GM23338 (cell line): ENCODE measurements at regions not wholly inside any gene's neighbourhood (a gene's known extent, or its start where the extent isn't known, plus 50 kb on each side); places are given as distances from the start of the nearest gene placed in this dataset.

Experiments used
- EZH2phosphoT487 ChIP-seq: fragments of 200-600 bp; sonication (generic); IDR thresholded peaks from one replicate; pipeline ENCODE4 v1.8.1; 2018; ENCODE audit warnings: antibody characterized with exemption; ENCODE audit not compliant: unreplicated experiment
- JUNB ChIP-seq: IDR thresholded peaks from one replicate; pipeline ENCODE4 v1.6.1; 2016; ENCODE audit warnings: antibody characterized with exemption; ENCODE audit not compliant: unreplicated experiment
- POLR2AphosphoS5 ChIP-seq: IDR thresholded peaks from 2 replicates; pipeline ENCODE4 v1.6.1; 2016; ENCODE audit warnings: antibody characterized with exemption, low read depth
- ZNF114 ChIP-seq: fragments of 250-450 bp; sonication (Bioruptor Pico); IDR thresholded peaks from 2 replicates; pipeline ENCODE4 v1.5.0; 2020; ENCODE audit warnings: mild to moderate bottlenecking, moderate library complexity
- ZNF331 ChIP-seq: fragments of 250-450 bp; sonication (Bioruptor Pico); IDR thresholded peaks from 2 replicates; pipeline ENCODE4 v1.5.0; 2020; ENCODE audit warnings: low read depth, mild to moderate bottlenecking, moderate library complexity
- TF ChIP-seq, protein P1 (sequence below): fragments of 250-450 bp; sonication (Bioruptor Pico); IDR thresholded peaks from 2 replicates; pipeline ENCODE4 v1.5.0; 2020; ENCODE audit warnings: mild to moderate bottlenecking, moderate library complexity
- TF ChIP-seq, protein P2 (sequence below): IDR thresholded peaks from 2 replicates; pipeline ENCODE4 v1.6.1; 2016; ENCODE audit warnings: antibody characterized with exemption
- TF ChIP-seq, protein P3 (sequence below), 2 experiments: fragments of 200-600 bp in 1 of 2; sonication (generic) in 1 of 2; conservative IDR thresholded peaks; 2 replicates each; pipeline versions ENCODE4 v1.5.1 to v1.6.1; 2016 to 2017; ENCODE audit warnings: antibody characterized with exemption in 2 of 2, low read depth in 2 of 2, mild to moderate bottlenecking in 2 of 2, moderate library complexity in 1 of 2
- TF ChIP-seq, protein P4 (sequence below): IDR thresholded peaks from one replicate; pipeline ENCODE4 v1.6.1; 2018; ENCODE audit warnings: antibody characterized with exemption; ENCODE audit not compliant: unreplicated experiment

DNA sequence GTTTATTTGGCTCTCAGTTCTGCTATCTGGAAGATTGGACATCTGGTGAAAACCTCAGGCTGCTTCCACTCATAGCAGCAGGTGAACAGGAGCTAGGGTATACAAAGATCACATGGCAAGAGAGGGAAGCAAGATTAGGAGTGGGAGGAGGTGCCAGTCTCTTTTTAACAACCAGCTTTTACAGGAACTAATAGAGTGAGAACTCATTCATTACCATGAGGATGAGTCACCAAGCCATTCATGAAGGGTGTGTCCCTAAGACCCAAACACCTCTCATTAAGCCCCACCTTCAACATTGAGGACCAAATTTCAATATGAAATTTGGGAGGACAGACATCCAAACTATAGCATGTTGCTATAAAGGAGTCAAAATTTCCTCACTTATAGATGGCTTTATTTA lies 85.4 kb upstream of the HCRTR2 start (continued):
- TF ChIP-seq, protein P1, sequence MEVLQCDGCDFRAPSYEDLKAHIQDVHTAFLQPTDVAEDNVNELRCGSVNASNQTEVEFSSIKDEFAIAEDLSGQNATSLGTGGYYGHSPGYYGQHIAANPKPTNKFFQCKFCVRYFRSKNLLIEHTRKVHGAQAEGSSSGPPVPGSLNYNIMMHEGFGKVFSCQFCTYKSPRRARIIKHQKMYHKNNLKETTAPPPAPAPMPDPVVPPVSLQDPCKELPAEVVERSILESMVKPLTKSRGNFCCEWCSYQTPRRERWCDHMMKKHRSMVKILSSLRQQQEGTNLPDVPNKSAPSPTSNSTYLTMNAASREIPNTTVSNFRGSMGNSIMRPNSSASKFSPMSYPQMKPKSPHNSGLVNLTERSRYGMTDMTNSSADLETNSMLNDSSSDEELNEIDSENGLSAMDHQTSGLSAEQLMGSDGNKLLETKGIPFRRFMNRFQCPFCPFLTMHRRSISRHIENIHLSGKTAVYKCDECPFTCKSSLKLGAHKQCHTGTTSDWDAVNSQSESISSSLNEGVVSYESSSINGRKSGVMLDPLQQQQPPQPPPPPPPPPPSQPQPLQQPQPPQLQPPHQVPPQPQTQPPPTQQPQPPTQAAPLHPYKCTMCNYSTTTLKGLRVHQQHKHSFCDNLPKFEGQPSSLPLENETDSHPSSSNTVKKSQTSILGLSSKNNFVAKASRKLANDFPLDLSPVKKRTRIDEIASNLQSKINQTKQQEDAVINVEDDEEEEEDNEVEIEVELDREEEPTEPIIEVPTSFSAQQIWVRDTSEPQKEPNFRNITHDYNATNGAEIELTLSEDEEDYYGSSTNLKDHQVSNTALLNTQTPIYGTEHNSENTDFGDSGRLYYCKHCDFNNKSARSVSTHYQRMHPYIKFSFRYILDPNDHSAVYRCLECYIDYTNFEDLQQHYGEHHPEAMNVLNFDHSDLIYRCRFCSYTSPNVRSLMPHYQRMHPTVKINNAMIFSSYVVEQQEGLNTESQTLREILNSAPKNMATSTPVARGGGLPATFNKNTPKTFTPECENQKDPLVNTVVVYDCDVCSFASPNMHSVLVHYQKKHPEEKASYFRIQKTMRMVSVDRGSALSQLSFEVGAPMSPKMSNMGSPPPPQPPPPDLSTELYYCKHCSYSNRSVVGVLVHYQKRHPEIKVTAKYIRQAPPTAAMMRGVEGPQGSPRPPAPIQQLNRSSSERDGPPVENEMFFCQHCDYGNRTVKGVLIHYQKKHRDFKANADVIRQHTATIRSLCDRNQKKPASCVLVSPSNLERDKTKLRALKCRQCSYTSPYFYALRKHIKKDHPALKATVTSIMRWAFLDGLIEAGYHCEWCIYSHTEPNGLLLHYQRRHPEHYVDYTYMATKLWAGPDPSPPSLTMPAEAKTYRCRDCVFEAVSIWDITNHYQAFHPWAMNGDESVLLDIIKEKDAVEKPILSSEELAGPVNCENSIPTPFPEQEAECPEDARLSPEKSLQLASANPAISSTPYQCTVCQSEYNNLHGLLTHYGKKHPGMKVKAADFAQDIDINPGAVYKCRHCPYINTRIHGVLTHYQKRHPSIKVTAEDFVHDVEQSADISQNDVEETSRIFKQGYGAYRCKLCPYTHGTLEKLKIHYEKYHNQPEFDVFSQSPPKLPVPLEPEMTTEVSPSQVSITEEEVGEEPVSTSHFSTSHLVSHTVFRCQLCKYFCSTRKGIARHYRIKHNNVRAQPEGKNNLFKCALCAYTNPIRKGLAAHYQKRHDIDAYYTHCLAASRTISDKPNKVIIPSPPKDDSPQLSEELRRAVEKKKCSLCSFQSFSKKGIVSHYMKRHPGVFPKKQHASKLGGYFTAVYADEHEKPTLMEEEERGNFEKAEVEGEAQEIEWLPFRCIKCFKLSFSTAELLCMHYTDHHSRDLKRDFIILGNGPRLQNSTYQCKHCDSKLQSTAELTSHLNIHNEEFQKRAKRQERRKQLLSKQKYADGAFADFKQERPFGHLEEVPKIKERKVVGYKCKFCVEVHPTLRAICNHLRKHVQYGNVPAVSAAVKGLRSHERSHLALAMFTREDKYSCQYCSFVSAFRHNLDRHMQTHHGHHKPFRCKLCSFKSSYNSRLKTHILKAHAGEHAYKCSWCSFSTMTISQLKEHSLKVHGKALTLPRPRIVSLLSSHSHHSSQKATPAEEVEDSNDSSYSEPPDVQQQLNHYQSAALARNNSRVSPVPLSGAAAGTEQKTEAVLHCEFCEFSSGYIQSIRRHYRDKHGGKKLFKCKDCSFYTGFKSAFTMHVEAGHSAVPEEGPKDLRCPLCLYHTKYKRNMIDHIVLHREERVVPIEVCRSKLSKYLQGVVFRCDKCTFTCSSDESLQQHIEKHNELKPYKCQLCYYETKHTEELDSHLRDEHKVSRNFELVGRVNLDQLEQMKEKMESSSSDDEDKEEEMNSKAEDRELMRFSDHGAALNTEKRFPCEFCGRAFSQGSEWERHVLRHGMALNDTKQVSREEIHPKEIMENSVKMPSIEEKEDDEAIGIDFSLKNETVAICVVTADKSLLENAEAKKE (CRISPR knock-in tag): no peak
- TF ChIP-seq, protein P2, sequence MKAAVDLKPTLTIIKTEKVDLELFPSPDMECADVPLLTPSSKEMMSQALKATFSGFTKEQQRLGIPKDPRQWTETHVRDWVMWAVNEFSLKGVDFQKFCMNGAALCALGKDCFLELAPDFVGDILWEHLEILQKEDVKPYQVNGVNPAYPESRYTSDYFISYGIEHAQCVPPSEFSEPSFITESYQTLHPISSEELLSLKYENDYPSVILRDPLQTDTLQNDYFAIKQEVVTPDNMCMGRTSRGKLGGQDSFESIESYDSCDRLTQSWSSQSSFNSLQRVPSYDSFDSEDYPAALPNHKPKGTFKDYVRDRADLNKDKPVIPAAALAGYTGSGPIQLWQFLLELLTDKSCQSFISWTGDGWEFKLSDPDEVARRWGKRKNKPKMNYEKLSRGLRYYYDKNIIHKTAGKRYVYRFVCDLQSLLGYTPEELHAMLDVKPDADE: no peak
- TF ChIP-seq ZNF331 (CRISPR knock-in tag) (no peak), EZH2phosphoT487 (no peak), JUNB (no peak), POLR2AphosphoS5 (no peak), ZNF114 (CRISPR knock-in tag) (no peak)
- TF ChIP-seq, protein P3, sequence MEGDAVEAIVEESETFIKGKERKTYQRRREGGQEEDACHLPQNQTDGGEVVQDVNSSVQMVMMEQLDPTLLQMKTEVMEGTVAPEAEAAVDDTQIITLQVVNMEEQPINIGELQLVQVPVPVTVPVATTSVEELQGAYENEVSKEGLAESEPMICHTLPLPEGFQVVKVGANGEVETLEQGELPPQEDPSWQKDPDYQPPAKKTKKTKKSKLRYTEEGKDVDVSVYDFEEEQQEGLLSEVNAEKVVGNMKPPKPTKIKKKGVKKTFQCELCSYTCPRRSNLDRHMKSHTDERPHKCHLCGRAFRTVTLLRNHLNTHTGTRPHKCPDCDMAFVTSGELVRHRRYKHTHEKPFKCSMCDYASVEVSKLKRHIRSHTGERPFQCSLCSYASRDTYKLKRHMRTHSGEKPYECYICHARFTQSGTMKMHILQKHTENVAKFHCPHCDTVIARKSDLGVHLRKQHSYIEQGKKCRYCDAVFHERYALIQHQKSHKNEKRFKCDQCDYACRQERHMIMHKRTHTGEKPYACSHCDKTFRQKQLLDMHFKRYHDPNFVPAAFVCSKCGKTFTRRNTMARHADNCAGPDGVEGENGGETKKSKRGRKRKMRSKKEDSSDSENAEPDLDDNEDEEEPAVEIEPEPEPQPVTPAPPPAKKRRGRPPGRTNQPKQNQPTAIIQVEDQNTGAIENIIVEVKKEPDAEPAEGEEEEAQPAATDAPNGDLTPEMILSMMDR (conservative IDR thresholded peaks at IDR 0.05; ENCODE audit: low read depth in 2 of 2): no peak
- TF ChIP-seq, protein P4, sequence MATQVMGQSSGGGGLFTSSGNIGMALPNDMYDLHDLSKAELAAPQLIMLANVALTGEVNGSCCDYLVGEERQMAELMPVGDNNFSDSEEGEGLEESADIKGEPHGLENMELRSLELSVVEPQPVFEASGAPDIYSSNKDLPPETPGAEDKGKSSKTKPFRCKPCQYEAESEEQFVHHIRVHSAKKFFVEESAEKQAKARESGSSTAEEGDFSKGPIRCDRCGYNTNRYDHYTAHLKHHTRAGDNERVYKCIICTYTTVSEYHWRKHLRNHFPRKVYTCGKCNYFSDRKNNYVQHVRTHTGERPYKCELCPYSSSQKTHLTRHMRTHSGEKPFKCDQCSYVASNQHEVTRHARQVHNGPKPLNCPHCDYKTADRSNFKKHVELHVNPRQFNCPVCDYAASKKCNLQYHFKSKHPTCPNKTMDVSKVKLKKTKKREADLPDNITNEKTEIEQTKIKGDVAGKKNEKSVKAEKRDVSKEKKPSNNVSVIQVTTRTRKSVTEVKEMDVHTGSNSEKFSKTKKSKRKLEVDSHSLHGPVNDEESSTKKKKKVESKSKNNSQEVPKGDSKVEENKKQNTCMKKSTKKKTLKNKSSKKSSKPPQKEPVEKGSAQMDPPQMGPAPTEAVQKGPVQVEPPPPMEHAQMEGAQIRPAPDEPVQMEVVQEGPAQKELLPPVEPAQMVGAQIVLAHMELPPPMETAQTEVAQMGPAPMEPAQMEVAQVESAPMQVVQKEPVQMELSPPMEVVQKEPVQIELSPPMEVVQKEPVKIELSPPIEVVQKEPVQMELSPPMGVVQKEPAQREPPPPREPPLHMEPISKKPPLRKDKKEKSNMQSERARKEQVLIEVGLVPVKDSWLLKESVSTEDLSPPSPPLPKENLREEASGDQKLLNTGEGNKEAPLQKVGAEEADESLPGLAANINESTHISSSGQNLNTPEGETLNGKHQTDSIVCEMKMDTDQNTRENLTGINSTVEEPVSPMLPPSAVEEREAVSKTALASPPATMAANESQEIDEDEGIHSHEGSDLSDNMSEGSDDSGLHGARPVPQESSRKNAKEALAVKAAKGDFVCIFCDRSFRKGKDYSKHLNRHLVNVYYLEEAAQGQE: no peak
